HG03354 (cell line): ENCODE measurements at regions not wholly inside any gene's neighbourhood (a gene's known extent, or its start where the extent isn't known, plus 50 kb on each side); places are given as distances from the start of the nearest gene placed in this dataset.

Experiments used
- ATAC-seq: cut with Tn5 transposase; IDR thresholded peaks from one replicate; pipeline ENCODE4 v1.9.1; 2021; ENCODE audit warnings: mild to moderate bottlenecking; ENCODE audit not compliant: unreplicated experiment, poor library complexity, severe bottlenecking

GRCh38 chr5:2263763-2264162, 381.0 kb upstream of the IRX4 start:
- no peak for ATAC-seq

- no peak for ATAC-seq
These were observed 379.9 kb upstream of the IRX4 start for GRCh38 chr5:2262620-2263019.

- ATAC-seq = no peak
These were observed 378.4 kb upstream of the IRX4 start for GRCh38 chr5:2261004-2261703.

- no peak for ATAC-seq
These were observed 377.7 kb upstream of the IRX4 start for GRCh38 chr5:2260211-2261003.

GRCh38 chr5:2259494-2260107, 376.9 kb upstream of the IRX4 start:
- ATAC-seq = no peak

GRCh38 chr5:2258861-2259260, 376.1 kb upstream of the IRX4 start:
- no peak for ATAC-seq

GRCh38 chr5:2257326-2258244, 374.9 kb upstream of the IRX4 start:
- no peak for ATAC-seq

- ATAC-seq = no peak
These were observed 374.1 kb upstream of the IRX4 start for GRCh38 chr5:2256691-2257280.

GRCh38 chr5:2255915-2256690, 373.4 kb upstream of the IRX4 start:
- no peak for ATAC-seq

- ATAC-seq = no peak
These were observed 372.4 kb upstream of the IRX4 start for GRCh38 chr5:2254880-2255750.

- no peak for ATAC-seq
These were observed 371.7 kb upstream of the IRX4 start for GRCh38 chr5:2254406-2254805.

GRCh38 chr5:2253040-2253975, 370.6 kb upstream of the IRX4 start:
- no peak for ATAC-seq

GRCh38 chr5:2251751-2252150, 369.0 kb upstream of the IRX4 start:
- no peak for ATAC-seq

GRCh38 chr5:2251298-2251697, 368.6 kb upstream of the IRX4 start:
- ATAC-seq = no peak

GRCh38 chr5:2250365-2250950, 367.7 kb upstream of the IRX4 start:
- no peak for ATAC-seq

- no peak for ATAC-seq
These were observed 366.7 kb upstream of the IRX4 start for GRCh38 chr5:2249442-2249841.

GRCh38 chr5:2249026-2249425, 366.3 kb upstream of the IRX4 start:
- ATAC-seq = no peak
